SK-N-SH (cell line): ENCODE measurements at regions not wholly inside any gene's neighbourhood (a gene's known extent, or its start where the extent isn't known, plus 50 kb on each side); places are given as distances from the start of the nearest gene placed in this dataset.

Experiments
- CTCF ChIP-seq: fragments of 200-600 bp; sonication (generic); IDR thresholded peaks from 2 replicates; pipeline ENCODE4 v1.6.1; 2017; ENCODE audit warnings: antibody characterized with exemption, mild to moderate bottlenecking, moderate library complexity
- GABPA ChIP-seq: IDR thresholded peaks from 2 replicates; pipeline ENCODE4 v1.4.0; 2012; ENCODE audit warnings: low read depth, mild to moderate bottlenecking
- MAX ChIP-seq: IDR thresholded peaks from 2 replicates; pipeline ENCODE4 v1.4.0; 2012; ENCODE audit warnings: low read depth
- POLR2AphosphoS5 ChIP-seq: IDR thresholded peaks from 2 replicates; pipeline ENCODE4 v1.6.1; 2012; ENCODE audit warnings: low read depth, low read length
- TEAD4 ChIP-seq: IDR thresholded peaks from 2 replicates; pipeline ENCODE4 v1.4.0; 2012; ENCODE audit warnings: mild to moderate bottlenecking, borderline replicate concordance; ENCODE audit not compliant: insufficient read depth

GRCh38 chr4:59175617-59176016, 2024.5 kb upstream of the ADGRL3 start:
- TF ChIP-seq CTCF (no peak), TEAD4 (no peak), POLR2AphosphoS5 (no peak), GABPA (no peak), MAX (no peak)
